Duodenal mucosa (tissue), 2 donors: ENCODE measurements at regions not wholly inside any gene's neighbourhood (a gene's known extent, or its start where the extent isn't known, plus 50 kb on each side); places are given as distances from the start of the nearest gene placed in this dataset.

Experiments
- H3K27ac ChIP-seq: one replicate; pipeline ENCODE4 v1.7.0; 2013; ENCODE audit warnings: low read depth, low read length
- H3K27me3 ChIP-seq, 2 donors: one replicate each; pipeline ENCODE4 v1.7.0; 2013; ENCODE audit warnings: low read length in 2 of 2, control low read depth in 1 of 2; ENCODE audit not compliant: insufficient read depth in 2 of 2, control insufficient read depth in 1 of 2
- H3K36me3 ChIP-seq, 2 donors: one replicate each; pipeline ENCODE4 v1.7.0; 2013; ENCODE audit warnings: low read length in 2 of 2, control low read depth in 1 of 2; ENCODE audit not compliant: insufficient read depth in 2 of 2, control insufficient read depth in 1 of 2
- H3K4me1 ChIP-seq, 2 donors: one replicate each; pipeline ENCODE4 v1.7.0; 2013; ENCODE audit warnings: low read length in 2 of 2, control low read depth in 1 of 2; ENCODE audit not compliant: insufficient read depth in 2 of 2, control insufficient read depth in 1 of 2
- H3K4me3 ChIP-seq, 2 donors: one replicate each; pipeline ENCODE4 v1.7.0; 2013; ENCODE audit warnings: low read length in 2 of 2, low read depth in 1 of 2
- H3K9ac ChIP-seq, 2 donors: one replicate each; pipeline ENCODE4 v1.7.0; 2013; ENCODE audit warnings: low read length in 2 of 2, low read depth in 1 of 2
- H3K9me3 ChIP-seq, 2 donors: one replicate each; pipeline ENCODE4 v1.7.0; 2013; ENCODE audit warnings: low read length in 2 of 2, control low read depth in 1 of 2; ENCODE audit not compliant: control insufficient read depth in 1 of 2

- Histone ChIP-seq H3K9ac (no peak overlapping the region), H3K27ac (no peak overlapping the region), H3K9me3 (no peaks in the 10 kb centered on the region), H3K36me3 (no peaks in the 10 kb centered on the region), H3K27me3 (no peaks in the 10 kb centered on the region), H3K4me1 (peaks cover 7 to 8% of the 10 kb centered on the region in 2 donors), H3K4me3 (no peak overlapping the region)
These were observed 97.4 kb upstream of the PRDM11 start for GRCh38 chr11:45048870-45049691.

- Histone ChIP-seq H3K4me3 (no peak overlapping the region), H3K9ac (no peak overlapping the region), H3K27me3 (no peaks in the 10 kb centered on the region), H3K9me3 (no peaks in the 10 kb centered on the region), H3K4me1 (peaks cover 7 to 8% of the 10 kb centered on the region in 2 donors), H3K27ac (no peak overlapping the region), H3K36me3 (no peaks in the 10 kb centered on the region)
These were observed 96.3 kb upstream of the PRDM11 start for GRCh38 chr11:45050111-45050510.

- Histone ChIP-seq H3K36me3 (no peaks in the 10 kb centered on the region), H3K9me3 (no peaks in the 10 kb centered on the region), H3K27me3 (no peaks in the 10 kb centered on the region), H3K9ac (no peak overlapping the region), H3K4me3 (no peak overlapping the region), H3K4me1 (peaks cover under 1 to 7% of the 10 kb centered on the region in 2 donors), H3K27ac (no peak overlapping the region)
These were observed 94.8 kb upstream of the PRDM11 start for GRCh38 chr11:45051621-45052020.

- H3K36me3 ChIP-seq: no peaks in the 10 kb centered on the region
- no peaks in the 10 kb centered on the region for H3K27me3 ChIP-seq
- H3K27ac ChIP-seq: no peak overlapping the region
- H3K9me3 ChIP-seq: no peaks in the 10 kb centered on the region
- no peak overlapping the region for H3K4me3 ChIP-seq
- H3K4me1 ChIP-seq: peaks cover 0 to 3% of the 10 kb centered on the region in 2 donors
- no peak overlapping the region for H3K9ac ChIP-seq
These were observed 94.1 kb upstream of the PRDM11 start for GRCh38 chr11:45052361-45052760.

- H3K4me3 ChIP-seq: no peak overlapping the region
- H3K4me1 ChIP-seq: peaks cover 0 to 3% of the 10 kb centered on the region in 2 donors
- no peaks in the 10 kb centered on the region for H3K9me3 ChIP-seq
- H3K27ac ChIP-seq: no peak overlapping the region
- H3K27me3 ChIP-seq: no peaks in the 10 kb centered on the region
- no peak overlapping the region for H3K9ac ChIP-seq
- no peaks in the 10 kb centered on the region for H3K36me3 ChIP-seq
These were observed 92.5 kb upstream of the PRDM11 start for GRCh38 chr11:45053736-45054446.

- Histone ChIP-seq H3K36me3 (no peaks in the 10 kb centered on the region), H3K4me1 (no peaks in the 10 kb centered on the region), H3K27me3 (no peaks in the 10 kb centered on the region), H3K9ac (no peak overlapping the region), H3K27ac (no peak overlapping the region), H3K9me3 (no peaks in the 10 kb centered on the region), H3K4me3 (no peak overlapping the region)
These were observed 91.5 kb upstream of the PRDM11 start for GRCh38 chr11:45054956-45055355.

GRCh38 chr11:45056529-45056928 lies 89.9 kb upstream of the PRDM11 start:
- H3K4me3 ChIP-seq: no peak overlapping the region
- H3K27ac ChIP-seq: no peak overlapping the region
- H3K27me3 ChIP-seq: no peaks in the 10 kb centered on the region
- no peak overlapping the region for H3K9ac ChIP-seq
- H3K4me1 ChIP-seq: no peaks in the 10 kb centered on the region
- H3K9me3 ChIP-seq: no peaks in the 10 kb centered on the region
- no peaks in the 10 kb centered on the region for H3K36me3 ChIP-seq

GRCh38 chr11:45057938-45058646 lies 88.3 kb upstream of the PRDM11 start:
- H3K27ac ChIP-seq: no peak overlapping the region
- no peak overlapping the region for H3K4me3 ChIP-seq
- no peaks in the 10 kb centered on the region for H3K27me3 ChIP-seq
- no peak overlapping the region for H3K9ac ChIP-seq
- no peaks in the 10 kb centered on the region for H3K36me3 ChIP-seq
- H3K9me3 ChIP-seq: no peaks in the 10 kb centered on the region
- no peaks in the 10 kb centered on the region for H3K4me1 ChIP-seq

- H3K36me3 ChIP-seq: no peaks in the 10 kb centered on the region
- H3K9me3 ChIP-seq: no peaks in the 10 kb centered on the region
- no peak overlapping the region for H3K27ac ChIP-seq
- H3K27me3 ChIP-seq: no peaks in the 10 kb centered on the region
- no peak overlapping the region for H3K4me3 ChIP-seq
- H3K4me1 ChIP-seq: no peaks in the 10 kb centered on the region
- H3K9ac ChIP-seq: no peak overlapping the region
These were observed 87.8 kb upstream of the PRDM11 start for GRCh38 chr11:45058647-45058950.

GRCh38 chr11:45060707-45061106 lies 85.7 kb upstream of the PRDM11 start:
- Histone ChIP-seq H3K9ac (no peak overlapping the region), H3K27me3 (no peaks in the 10 kb centered on the region), H3K27ac (no peak overlapping the region), H3K9me3 (peaks cover 3 to 5% of the 10 kb centered on the region in 2 donors), H3K4me3 (no peak overlapping the region), H3K36me3 (no peaks in the 10 kb centered on the region), H3K4me1 (no peaks in the 10 kb centered on the region)
